GM18951 (cell line): ENCODE measurements at regions not wholly inside any gene's neighbourhood (a gene's known extent, or its start where the extent isn't known, plus 50 kb on each side); places are given as distances from the start of the nearest gene placed in this dataset.
"Not testable (repeated sequence)": the region's sequence is repeated elsewhere in the genome, so short reads cannot be mapped to it uniquely, and the experiment has no call there.

Experiments
- POLR2A ChIP-seq: IDR thresholded peaks from 4 replicates; pipeline ENCODE4 v1.6.1; 2011; ENCODE audit warnings: mild to moderate bottlenecking; ENCODE audit not compliant: insufficient read length, insufficient read depth; ENCODE audit errors: extremely low read depth
- in situ Hi-C: fragments of 300-500 bp; cut with MboI; formaldehyde crosslinking; loops from one replicate; pipeline ENCODE4 v1.12.0; 2022; ENCODE audit warnings: low sequenced_read_pairs, mixed read lengths, inconsistent platforms; ENCODE audit not compliant: unreplicated experiment

- in situ Hi-C loops, result no loop called here
- TF ChIP-seq POLR2A, result no peak
These were observed 109.8 kb upstream of the SNX2 start for GRCh38 chr5:122665051-122665450.

- in situ Hi-C loops, result no loop called here
- TF ChIP-seq POLR2A, result no peak
These were observed 106.3 kb upstream of the SNX2 start for GRCh38 chr5:122668552-122668951.

GRCh38 chr5:122669709-122670108 is 105.2 kb upstream of the SNX2 start:
- in situ Hi-C loops, result not testable (repeated sequence)

GRCh38 chr5:122673343-122673742 is 101.5 kb upstream of the SNX2 start:
- TF ChIP-seq POLR2A, result no peak
- in situ Hi-C loops, result no loop called here

- in situ Hi-C loops, result no loop called here
- TF ChIP-seq POLR2A, result no peak
These were observed 100.5 kb upstream of the SNX2 start for GRCh38 chr5:122674385-122674784.

- in situ Hi-C loops, result no loop called here
- TF ChIP-seq POLR2A, result no peak
These were observed 94.1 kb upstream of the SNX2 start for GRCh38 chr5:122680623-122681350.

GRCh38 chr5:122683631-122684030 is 91.2 kb upstream of the SNX2 start:
- TF ChIP-seq POLR2A, result no peak
- in situ Hi-C loops, result no loop called here

GRCh38 chr5:122690266-122690665 is 84.6 kb upstream of the SNX2 start:
- in situ Hi-C loops, result no loop called here
- no peak for TF ChIP-seq POLR2A

GRCh38 chr5:122691931-122692330 is 82.9 kb upstream of the SNX2 start:
- TF ChIP-seq POLR2A, result no peak
- in situ Hi-C loops, result no loop called here

GRCh38 chr5:122693963-122694362 is 80.9 kb upstream of the SNX2 start:
- in situ Hi-C loops, result no loop called here
- TF ChIP-seq POLR2A, result no peak

- TF ChIP-seq POLR2A, result no peak
- in situ Hi-C loops, result no loop called here
These were observed 80.0 kb upstream of the SNX2 start for GRCh38 chr5:122694884-122695283.

GRCh38 chr5:122696735-122697134 is 78.1 kb upstream of the SNX2 start:
- in situ Hi-C loops, result not testable (repeated sequence)

- no peak for TF ChIP-seq POLR2A
- in situ Hi-C loops, result no loop called here
These were observed 77.7 kb upstream of the SNX2 start for GRCh38 chr5:122697191-122697590.

- TF ChIP-seq POLR2A, result no peak
- in situ Hi-C loops, result no loop called here
These were observed 75.7 kb upstream of the SNX2 start for GRCh38 chr5:122699201-122699600.

GRCh38 chr5:122701640-122702523 is 73.0 kb upstream of the SNX2 start:
- TF ChIP-seq POLR2A, result peak; percentile 58
- in situ Hi-C loops, result no loop called here

GRCh38 chr5:122702524-122702875 is 72.4 kb upstream of the SNX2 start:
- in situ Hi-C loops, result no loop called here
- TF ChIP-seq POLR2A, result no peak
